Mesendoderm (in vitro differentiated cells): ENCODE measurements at regions not wholly inside any gene's neighbourhood (a gene's known extent, or its start where the extent isn't known, plus 50 kb on each side); places are given as distances from the start of the nearest gene placed in this dataset.

Experiments
- DNase-seq: peaks from one replicate; pipeline ENCODE4 v3.0.0; 2013
- H2AK5ac ChIP-seq: 2 replicates; pipeline ENCODE4 v1.6.1; 2013; ENCODE audit warnings: low read length, inconsistent platforms
- H2BK120ac ChIP-seq: 2 replicates; pipeline ENCODE4 v1.6.1; 2013; ENCODE audit warnings: low read depth, mild to moderate bottlenecking, low read length, moderate library complexity, mixed read lengths
- H2BK15ac ChIP-seq: replicated peaks from 2 replicates; pipeline ENCODE4 v1.6.1; 2013; ENCODE audit warnings: low read depth, mild to moderate bottlenecking, moderate library complexity
- H2BK5ac ChIP-seq: 2 replicates; pipeline ENCODE4 v1.6.1; 2013; ENCODE audit warnings: low read length, inconsistent platforms
- H3K18ac ChIP-seq: 2 replicates; pipeline ENCODE4 v1.6.1; 2013; ENCODE audit warnings: mild to moderate bottlenecking, low read length, mixed read lengths
- H3K23ac ChIP-seq: one replicate; pipeline ENCODE4 v1.6.1; 2013; ENCODE audit warnings: low read length
- H3K27ac ChIP-seq: 2 replicates; pipeline ENCODE4 v1.5.1; 2013; ENCODE audit warnings: low read depth, mild to moderate bottlenecking, inconsistent platforms, low read length, moderate library complexity
- H3K27me3 ChIP-seq: 2 replicates; pipeline ENCODE4 v1.6.1; 2013; ENCODE audit warnings: low read length, control low read depth, mild to moderate bottlenecking, inconsistent platforms; ENCODE audit not compliant: insufficient read depth, poor library complexity
- H3K36me3 ChIP-seq: 2 replicates; pipeline ENCODE4 v1.6.1; 2013; ENCODE audit warnings: low read length, inconsistent platforms; ENCODE audit not compliant: control insufficient read depth, insufficient read depth
- H3K4ac ChIP-seq: one replicate; pipeline ENCODE4 v1.6.1; 2013; ENCODE audit warnings: low read depth, mild to moderate bottlenecking, low read length, moderate library complexity
- H3K4me1 ChIP-seq: 2 replicates; pipeline ENCODE4 v1.6.1; 2013; ENCODE audit warnings: low read depth, low read length, inconsistent platforms; ENCODE audit not compliant: control insufficient read depth
- H3K4me2 ChIP-seq: 2 replicates; pipeline ENCODE4 v1.6.1; 2013; ENCODE audit warnings: low read length
- H3K4me3 ChIP-seq: 2 replicates; pipeline ENCODE4 v1.5.1; 2013; ENCODE audit warnings: mild to moderate bottlenecking, low read length
- H3K56ac ChIP-seq: one replicate; pipeline ENCODE4 v1.6.1; 2013; ENCODE audit warnings: low read length
- H3K79me1 ChIP-seq: 2 replicates; pipeline ENCODE4 v1.6.1; 2013; ENCODE audit warnings: low read length, inconsistent platforms
- H3K79me2 ChIP-seq: 2 replicates; pipeline ENCODE4 v1.6.1; 2013; ENCODE audit warnings: mild to moderate bottlenecking, low read length; ENCODE audit not compliant: control insufficient read depth, insufficient read depth
- H3K9ac ChIP-seq: 2 replicates; pipeline ENCODE4 v1.6.1; 2013; ENCODE audit warnings: low read length, inconsistent platforms
- H4K5ac ChIP-seq: one replicate; pipeline ENCODE4 v1.6.1; 2013; ENCODE audit warnings: low read length
- H4K8ac ChIP-seq: one replicate; pipeline ENCODE4 v1.6.1; 2013; ENCODE audit warnings: low read depth, mild to moderate bottlenecking, control low read depth, low read length, moderate library complexity
- WGBS: extraction: QIAGEN DNeasy Blood & Tissue Kit; methylation state at CpG from one replicate; pipeline ENCODE4 v1.1.7; 2013; ENCODE audit warnings: low lambda C conversion rate, missing lambda C conversion rate; ENCODE audit not compliant: insufficient coverage; ENCODE audit errors: extremely low coverage; 5-methylcytosine and 5-hydroxymethylcytosine counted together

GRCh38 chr6:112571488-112572270, 224.5 kb downstream of the RFPL4B start:
- no peak overlapping the region for H3K27ac ChIP-seq
- no peak overlapping the region for H3K9ac ChIP-seq
- H2BK5ac ChIP-seq, result no peak overlapping the region
- no peak overlapping the region for H2BK120ac ChIP-seq
- H3K4me3 ChIP-seq, result no peak overlapping the region
- H3K4me1 ChIP-seq, result no peaks in the 10 kb centered on the region
- H3K79me1 ChIP-seq, result no peaks in the 10 kb centered on the region
- no peak overlapping the region for H2AK5ac ChIP-seq
- no peaks in the 10 kb centered on the region for H3K79me2 ChIP-seq
- no peak overlapping the region for H3K4ac ChIP-seq
- no peak overlapping the region for H3K23ac ChIP-seq
- no peaks in the 10 kb centered on the region for H3K36me3 ChIP-seq
- no peak overlapping the region for H3K56ac ChIP-seq
- H4K8ac ChIP-seq, result no peak overlapping the region
- no peak overlapping the region for H4K5ac ChIP-seq
- no peaks in the 10 kb centered on the region for H3K27me3 ChIP-seq
- H2BK15ac ChIP-seq, result no peak overlapping the region
- no CpG with 5 or more reads among the region's 5 CpGs for WGBS
- no peak for DNase-seq
- no peak overlapping the region for H3K18ac ChIP-seq
- no peak overlapping the region for H3K4me2 ChIP-seq

- H3K79me1 ChIP-seq, result no peaks in the 10 kb centered on the region
- no peak overlapping the region for H3K4ac ChIP-seq
- H3K27ac ChIP-seq, result no peak overlapping the region
- no peak overlapping the region for H2AK5ac ChIP-seq
- peak; percentile 40 for DNase-seq
- H3K9ac ChIP-seq, result no peak overlapping the region
- no peaks in the 10 kb centered on the region for H3K36me3 ChIP-seq
- no peak overlapping the region for H2BK120ac ChIP-seq
- no peak overlapping the region for H3K56ac ChIP-seq
- no peak overlapping the region for H3K23ac ChIP-seq
- no peak overlapping the region for H3K4me3 ChIP-seq
- H3K18ac ChIP-seq, result no peak overlapping the region
- no peaks in the 10 kb centered on the region for H3K4me1 ChIP-seq
- no CpG with 5 or more reads among the region's 3 CpGs for WGBS
- no peak overlapping the region for H3K4me2 ChIP-seq
- no peak overlapping the region for H4K8ac ChIP-seq
- no peaks in the 10 kb centered on the region for H3K27me3 ChIP-seq
- H3K79me2 ChIP-seq, result no peaks in the 10 kb centered on the region
- no peak overlapping the region for H4K5ac ChIP-seq
- H2BK5ac ChIP-seq, result no peak overlapping the region
- H2BK15ac ChIP-seq, result no peak overlapping the region
Measured at GRCh38 chr6:112574190-112574589, 227.1 kb downstream of the RFPL4B start.

GRCh38 chr6:112575309-112575834, 228.2 kb downstream of the RFPL4B start:
- Histone ChIP-seq H3K27ac (no peak overlapping the region), H3K56ac (no peak overlapping the region)

GRCh38 chr6:112576423-112576822, 229.3 kb downstream of the RFPL4B start:
- Histone ChIP-seq H3K27ac (no peak overlapping the region), H3K79me2 (no peaks in the 10 kb centered on the region), H3K23ac (no peak overlapping the region), H3K18ac (no peak overlapping the region), H3K9ac (no peak overlapping the region), H3K79me1 (no peaks in the 10 kb centered on the region), H2BK5ac (no peak overlapping the region), H3K56ac (no peak overlapping the region), H3K4me1 (no peaks in the 10 kb centered on the region), H2BK15ac (no peak overlapping the region), H3K4me3 (no peak overlapping the region), H3K4me2 (no peak overlapping the region), H2AK5ac (no peak overlapping the region), H2BK120ac (no peak overlapping the region), H3K4ac (no peak overlapping the region), H4K5ac (no peak overlapping the region), H4K8ac (no peak overlapping the region), H3K27me3 (no peaks in the 10 kb centered on the region), H3K36me3 (no peaks in the 10 kb centered on the region)
- no peak for DNase-seq

More at GRCh38 chr6:112575309-112575834, 228.2 kb downstream of the RFPL4B start:
- Histone ChIP-seq H3K18ac (no peak overlapping the region), H3K4me3 (no peak overlapping the region), H2AK5ac (no peak overlapping the region), H2BK5ac (no peak overlapping the region), H4K5ac (no peak overlapping the region), H3K79me1 (no peaks in the 10 kb centered on the region), H3K79me2 (no peaks in the 10 kb centered on the region), H3K23ac (no peak overlapping the region), H3K36me3 (no peaks in the 10 kb centered on the region), H2BK120ac (no peak overlapping the region), H4K8ac (no peak overlapping the region), H3K4me1 (no peaks in the 10 kb centered on the region), H3K9ac (no peak overlapping the region), H3K4me2 (no peak overlapping the region), H3K4ac (no peak overlapping the region), H3K27me3 (no peaks in the 10 kb centered on the region), H2BK15ac (no peak overlapping the region)
- DNase-seq, result no peak
- WGBS, result no CpG with 5 or more reads among the region's 3 CpGs

- Histone ChIP-seq H3K23ac (no peak overlapping the region), H3K79me2 (no peaks in the 10 kb centered on the region), H2BK120ac (no peak overlapping the region), H2BK15ac (no peak overlapping the region), H3K9ac (no peak overlapping the region), H3K27ac (no peak overlapping the region), H4K8ac (no peak overlapping the region), H2AK5ac (no peak overlapping the region), H3K4me1 (no peaks in the 10 kb centered on the region), H3K4me3 (no peak overlapping the region), H3K79me1 (no peaks in the 10 kb centered on the region), H3K56ac (no peak overlapping the region), H3K4me2 (no peak overlapping the region), H3K27me3 (no peaks in the 10 kb centered on the region), H4K5ac (no peak overlapping the region), H3K18ac (no peak overlapping the region), H3K4ac (no peak overlapping the region), H2BK5ac (no peak overlapping the region), H3K36me3 (no peaks in the 10 kb centered on the region)
- DNase-seq, result no peak
- WGBS, result no CpG with 5 or more reads among the region's 1 CpG
Measured at GRCh38 chr6:112579601-112580000, 232.5 kb downstream of the RFPL4B start.

GRCh38 chr6:112581015-112581414, 233.9 kb downstream of the RFPL4B start:
- no peak overlapping the region for H3K56ac ChIP-seq
- H2BK5ac ChIP-seq, result no peak overlapping the region
- H3K4me3 ChIP-seq, result no peak overlapping the region

More at GRCh38 chr6:112581015-112581414, 233.9 kb downstream of the RFPL4B start:
- no peaks in the 10 kb centered on the region for H3K79me1 ChIP-seq
- DNase-seq, result no peak
- no peak overlapping the region for H3K18ac ChIP-seq
- H3K4me1 ChIP-seq, result no peaks in the 10 kb centered on the region
- H4K8ac ChIP-seq, result no peak overlapping the region
- no peak overlapping the region for H4K5ac ChIP-seq
- no peak overlapping the region for H3K4ac ChIP-seq
- no peaks in the 10 kb centered on the region for H3K27me3 ChIP-seq
- no peak overlapping the region for H2BK15ac ChIP-seq
- no peak overlapping the region for H3K23ac ChIP-seq
- no peak overlapping the region for H2AK5ac ChIP-seq
- no peak overlapping the region for H3K27ac ChIP-seq
- WGBS, result no CpG with 5 or more reads among the region's 1 CpG
- no peaks in the 10 kb centered on the region for H3K79me2 ChIP-seq
- no peak overlapping the region for H3K9ac ChIP-seq
- no peaks in the 10 kb centered on the region for H3K36me3 ChIP-seq
- H2BK120ac ChIP-seq, result no peak overlapping the region
- H3K4me2 ChIP-seq, result no peak overlapping the region
